GM12864 (cell line): ENCODE measurements at regions not wholly inside any gene's neighbourhood (a gene's known extent, or its start where the extent isn't known, plus 50 kb on each side); places are given as distances from the start of the nearest gene placed in this dataset.
"Not testable (repeated sequence)": the region's sequence is repeated elsewhere in the genome, so short reads cannot be mapped to it uniquely, and the experiment has no call there.

Source experiments
- DNase-seq: peaks from one replicate; pipeline ENCODE4 v3.0.0-alpha.2; 2011; ENCODE audit warnings: low read depth
- H3K4me3 ChIP-seq: 2 replicates; pipeline ENCODE4 v1.5.1; 2011; ENCODE audit warnings: mild to moderate bottlenecking, low read depth, low read length, control low read depth
- TF ChIP-seq, protein P1 (sequence below): IDR thresholded peaks from 2 replicates; pipeline ENCODE4 v1.5.1; 2011; ENCODE audit warnings: low read depth, mild to moderate bottlenecking, moderate library complexity, low read length, control low read depth, inconsistent platforms; ENCODE audit errors: missing control alignments

DNA sequence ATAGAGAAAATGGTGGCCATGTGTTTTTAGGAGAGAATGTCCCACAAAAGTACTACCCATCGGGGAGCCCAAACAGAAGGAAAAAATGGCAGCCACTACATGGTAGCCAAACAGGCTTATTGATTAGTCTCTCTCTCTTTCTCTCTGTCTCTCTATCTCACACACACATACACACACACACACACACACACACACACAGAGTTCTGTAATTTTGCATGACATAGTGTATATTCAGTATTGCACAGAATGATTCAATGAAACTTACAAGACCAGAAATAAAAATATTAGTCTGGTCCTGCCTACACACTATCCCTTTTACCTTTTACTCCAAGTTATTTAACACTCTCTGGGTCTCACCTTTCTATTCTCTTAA is 124.8 kb upstream of the SLC39A10 start:
- no peak overlapping the region for H3K4me3 ChIP-seq
- no peak for DNase-seq
- TF ChIP-seq, protein P1, sequence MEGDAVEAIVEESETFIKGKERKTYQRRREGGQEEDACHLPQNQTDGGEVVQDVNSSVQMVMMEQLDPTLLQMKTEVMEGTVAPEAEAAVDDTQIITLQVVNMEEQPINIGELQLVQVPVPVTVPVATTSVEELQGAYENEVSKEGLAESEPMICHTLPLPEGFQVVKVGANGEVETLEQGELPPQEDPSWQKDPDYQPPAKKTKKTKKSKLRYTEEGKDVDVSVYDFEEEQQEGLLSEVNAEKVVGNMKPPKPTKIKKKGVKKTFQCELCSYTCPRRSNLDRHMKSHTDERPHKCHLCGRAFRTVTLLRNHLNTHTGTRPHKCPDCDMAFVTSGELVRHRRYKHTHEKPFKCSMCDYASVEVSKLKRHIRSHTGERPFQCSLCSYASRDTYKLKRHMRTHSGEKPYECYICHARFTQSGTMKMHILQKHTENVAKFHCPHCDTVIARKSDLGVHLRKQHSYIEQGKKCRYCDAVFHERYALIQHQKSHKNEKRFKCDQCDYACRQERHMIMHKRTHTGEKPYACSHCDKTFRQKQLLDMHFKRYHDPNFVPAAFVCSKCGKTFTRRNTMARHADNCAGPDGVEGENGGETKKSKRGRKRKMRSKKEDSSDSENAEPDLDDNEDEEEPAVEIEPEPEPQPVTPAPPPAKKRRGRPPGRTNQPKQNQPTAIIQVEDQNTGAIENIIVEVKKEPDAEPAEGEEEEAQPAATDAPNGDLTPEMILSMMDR = no peak

DNA sequence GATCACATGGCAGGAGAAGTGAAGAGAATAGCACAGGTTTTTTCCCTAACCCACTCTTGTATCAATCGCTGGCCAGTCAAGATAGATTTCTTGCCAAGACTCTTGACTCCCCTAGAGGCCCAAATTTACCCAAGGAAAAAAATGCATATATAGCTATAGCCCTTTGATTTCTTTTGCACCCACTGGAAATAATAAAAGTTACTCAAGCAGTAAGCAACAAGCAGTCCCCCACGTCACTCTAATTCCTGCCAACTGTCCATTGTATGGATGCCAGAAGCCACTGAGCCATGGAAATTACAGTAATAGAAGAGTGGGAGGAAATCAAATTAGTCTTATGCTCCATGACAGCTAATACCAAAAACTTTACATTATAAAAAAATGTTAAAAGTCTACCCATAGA is 125.3 kb upstream of the SLC39A10 start:
- H3K4me3 ChIP-seq = no peak overlapping the region
- DNase-seq = no peak
- TF ChIP-seq, protein P1 = no peak

DNA sequence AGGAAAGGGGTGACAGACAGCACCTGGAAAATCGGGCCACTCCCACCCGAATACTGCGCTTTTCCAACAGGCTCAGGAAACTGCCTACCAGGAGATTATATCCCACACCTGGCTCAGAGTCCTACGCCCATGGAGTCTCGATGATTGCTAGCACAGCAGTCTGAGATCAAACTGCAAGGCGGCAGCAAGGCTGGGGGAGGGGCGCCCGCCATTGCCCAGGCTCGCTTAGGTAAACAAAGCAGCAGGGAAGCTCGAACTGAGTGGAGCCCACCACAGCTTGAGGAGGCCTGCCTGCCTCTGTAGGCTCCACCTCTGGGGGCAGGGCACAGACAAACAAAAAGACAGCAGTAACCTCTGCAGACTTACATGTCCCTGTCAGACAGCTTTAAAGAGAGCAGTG is 133.8 kb upstream of the SLC39A10 start:
- not testable (repeated sequence) for DNase-seq, H3K4me3 ChIP-seq

DNA sequence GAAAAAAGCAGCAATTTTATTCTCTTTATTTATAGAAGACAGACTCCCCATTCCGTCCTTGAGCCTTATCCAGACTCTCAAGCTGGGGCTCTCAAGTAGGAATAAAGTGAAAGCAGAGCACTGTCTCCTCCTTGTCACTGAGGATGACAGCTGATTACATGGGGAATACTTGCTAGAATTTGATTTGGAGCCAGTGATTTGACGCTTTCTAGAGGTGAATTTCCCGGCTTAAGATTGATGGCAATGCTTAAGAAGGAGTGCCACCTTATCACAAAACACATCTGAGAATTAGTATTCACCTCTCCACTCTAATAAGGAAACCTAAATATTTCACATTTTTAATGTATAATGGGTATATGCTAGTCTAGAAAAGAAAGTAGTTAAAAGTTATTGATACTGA is 135.4 kb upstream of the SLC39A10 start:
- no peak overlapping the region for H3K4me3 ChIP-seq
- TF ChIP-seq, protein P1 = no peak
- DNase-seq = no peak

DNA sequence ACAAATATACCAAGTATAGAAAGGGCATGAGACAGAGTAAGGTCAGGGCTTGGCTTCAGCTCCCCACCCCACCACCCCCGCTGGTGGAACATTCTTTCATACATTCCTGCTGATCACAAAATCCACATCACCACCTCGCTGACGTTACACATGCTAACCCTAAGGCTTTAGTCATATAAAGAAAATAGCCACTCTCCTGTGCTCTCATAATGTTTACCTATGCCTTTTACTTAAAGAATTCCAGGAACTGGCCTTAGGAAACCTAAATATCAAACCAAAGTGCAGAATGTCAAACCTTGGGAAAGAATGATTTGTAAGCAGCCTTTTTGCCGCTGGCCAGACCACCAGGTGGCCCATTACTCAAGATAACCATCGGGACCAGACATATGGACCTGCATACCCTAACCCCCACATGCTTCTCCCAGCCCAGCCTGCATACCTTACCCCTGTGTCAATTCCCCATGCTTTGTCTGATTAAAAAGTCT is 136.3 kb upstream of the SLC39A10 start:
- H3K4me3 ChIP-seq = no peak overlapping the region
- TF ChIP-seq, protein P1 = no peak
- no peak for DNase-seq

DNA sequence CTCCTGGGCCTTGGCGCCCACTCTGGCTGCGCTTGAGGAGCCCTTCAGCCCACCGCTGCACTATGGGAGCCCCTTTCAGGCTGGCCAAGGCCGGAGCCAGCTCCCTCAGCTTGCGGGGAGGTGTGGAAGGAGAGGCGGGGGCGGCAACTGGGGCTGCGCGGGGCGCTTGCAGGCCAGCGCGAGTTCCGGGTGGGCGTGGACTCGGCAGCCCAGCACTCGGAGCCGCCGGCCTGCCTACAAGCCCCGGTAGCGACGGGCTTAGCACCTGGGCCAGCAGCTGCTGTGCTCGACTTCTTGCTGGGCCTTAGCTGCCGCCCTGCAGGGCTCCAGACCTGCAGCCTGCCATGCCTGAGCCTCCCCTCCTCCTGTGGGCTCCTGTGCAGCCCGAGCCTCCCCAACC is 141.5 kb upstream of the SLC39A10 start:
- no peak for DNase-seq
- H3K4me3 ChIP-seq = no peak overlapping the region
- TF ChIP-seq, protein P1 = no peak

DNA sequence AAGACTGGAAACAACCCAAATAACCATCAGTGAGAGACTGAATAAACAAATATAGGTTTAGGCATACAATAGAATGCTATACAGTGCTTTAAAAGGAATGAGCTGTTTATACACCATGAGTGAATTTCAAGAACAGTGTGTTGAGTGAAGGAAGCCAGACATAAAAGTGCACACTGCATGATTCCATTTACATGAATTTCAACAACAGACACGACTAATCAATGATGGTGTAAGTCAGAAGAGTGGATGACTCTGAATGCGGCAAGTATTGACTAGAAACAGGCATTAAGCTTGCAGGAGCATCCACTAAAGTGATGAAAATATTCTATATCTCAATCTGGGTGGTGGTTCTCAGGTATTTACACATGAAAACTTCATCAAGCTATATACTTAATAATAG is 142.7 kb upstream of the SLC39A10 start:
- TF ChIP-seq, protein P1 = no peak
- no peak for DNase-seq
- H3K4me3 ChIP-seq = no peak overlapping the region

DNA sequence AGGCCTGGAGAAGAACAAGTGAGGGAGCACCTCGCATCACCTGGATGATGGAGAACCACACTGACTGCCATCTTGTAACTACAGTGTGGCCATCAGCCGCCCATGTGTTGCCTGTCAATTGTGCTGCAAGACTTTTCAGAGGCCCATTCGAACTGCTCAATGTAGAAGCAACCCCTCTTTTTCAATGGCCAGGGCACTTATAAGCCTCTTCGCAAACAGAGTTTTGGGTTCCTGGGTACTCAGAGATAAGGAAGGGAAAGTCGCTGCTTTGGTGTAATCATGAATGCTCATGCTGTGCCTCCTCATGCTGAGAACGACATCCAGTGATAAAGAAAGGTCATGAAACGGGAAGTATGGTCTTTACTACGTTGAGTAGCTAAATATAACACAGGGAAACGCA is 143.9 kb upstream of the SLC39A10 start:
- H3K4me3 ChIP-seq = no peak overlapping the region
- TF ChIP-seq, protein P1 = no peak
- DNase-seq = no peak
